Gastroesophageal sphincter (tissue), 3 donors: ENCODE measurements at regions not wholly inside any gene's neighbourhood (a gene's known extent, or its start where the extent isn't known, plus 50 kb on each side); places are given as distances from the start of the nearest gene placed in this dataset.

Experiments used
- EP300 ChIP-seq: sonication (generic); formaldehyde crosslinking; IDR thresholded peaks from one replicate; pipeline ENCODE4 v1.6.1; 2017; ENCODE audit warnings: antibody characterized with exemption, mild to moderate bottlenecking
- POLR2A ChIP-seq, 2 donors: fragments of 450-650 bp; IDR thresholded peaks; one replicate each; pipeline ENCODE4 v1.6.1; 2017; ENCODE audit warnings: antibody characterized with exemption in 2 of 2, mild to moderate bottlenecking in 2 of 2, moderate library complexity in 1 of 2
- TF ChIP-seq, protein P1 (sequence below), 4 experiments: fragments of 200-600 bp in 2 of 4; fragments of 450-650 bp in 2 of 4; sonication (generic) in 1 of 4; IDR thresholded peaks; one replicate each; pipeline ENCODE4 v1.5.1; 2017 to 2019; ENCODE audit warnings: antibody characterized with exemption in 4 of 4, mild to moderate bottlenecking in 2 of 4, moderate library complexity in 2 of 4

DNA sequence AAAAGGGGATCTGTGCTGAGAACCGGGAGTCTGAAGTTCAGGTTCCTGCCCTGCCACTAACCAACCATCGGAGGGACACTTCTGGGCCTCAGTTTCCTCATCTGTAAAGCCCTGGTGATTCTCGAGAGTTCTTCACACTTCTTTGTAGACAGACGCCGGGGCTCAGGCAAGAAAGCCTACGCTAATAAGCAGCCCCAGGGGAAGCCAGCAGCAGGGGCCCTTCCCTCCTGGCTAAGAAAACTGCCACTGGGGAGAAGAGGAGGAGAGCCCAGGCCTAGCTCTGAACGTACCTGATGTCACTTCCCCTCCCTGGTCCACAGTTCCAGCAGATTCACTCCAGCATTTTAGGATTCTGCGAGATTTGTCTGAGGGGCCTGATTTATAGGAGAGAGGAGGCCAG lies 76.0 kb downstream of the CAMK2N1 start:
- TF ChIP-seq, protein P1, sequence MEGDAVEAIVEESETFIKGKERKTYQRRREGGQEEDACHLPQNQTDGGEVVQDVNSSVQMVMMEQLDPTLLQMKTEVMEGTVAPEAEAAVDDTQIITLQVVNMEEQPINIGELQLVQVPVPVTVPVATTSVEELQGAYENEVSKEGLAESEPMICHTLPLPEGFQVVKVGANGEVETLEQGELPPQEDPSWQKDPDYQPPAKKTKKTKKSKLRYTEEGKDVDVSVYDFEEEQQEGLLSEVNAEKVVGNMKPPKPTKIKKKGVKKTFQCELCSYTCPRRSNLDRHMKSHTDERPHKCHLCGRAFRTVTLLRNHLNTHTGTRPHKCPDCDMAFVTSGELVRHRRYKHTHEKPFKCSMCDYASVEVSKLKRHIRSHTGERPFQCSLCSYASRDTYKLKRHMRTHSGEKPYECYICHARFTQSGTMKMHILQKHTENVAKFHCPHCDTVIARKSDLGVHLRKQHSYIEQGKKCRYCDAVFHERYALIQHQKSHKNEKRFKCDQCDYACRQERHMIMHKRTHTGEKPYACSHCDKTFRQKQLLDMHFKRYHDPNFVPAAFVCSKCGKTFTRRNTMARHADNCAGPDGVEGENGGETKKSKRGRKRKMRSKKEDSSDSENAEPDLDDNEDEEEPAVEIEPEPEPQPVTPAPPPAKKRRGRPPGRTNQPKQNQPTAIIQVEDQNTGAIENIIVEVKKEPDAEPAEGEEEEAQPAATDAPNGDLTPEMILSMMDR (IDR thresholded peaks at IDR 0.05) = no peak
- TF ChIP-seq EP300 = no peak
- no peak for TF ChIP-seq POLR2A (IDR thresholded peaks at IDR 0.05)
